ENCODE measurements at regions not wholly inside any gene's neighbourhood (a gene's known extent, or its start where the extent isn't known, plus 50 kb on each side); places are given as distances from the start of the nearest gene placed in this dataset.
"Not testable (repeated sequence)": the region's sequence is repeated elsewhere in the genome, so short reads cannot be mapped to it uniquely, and the experiment has no call there.

DNA sequence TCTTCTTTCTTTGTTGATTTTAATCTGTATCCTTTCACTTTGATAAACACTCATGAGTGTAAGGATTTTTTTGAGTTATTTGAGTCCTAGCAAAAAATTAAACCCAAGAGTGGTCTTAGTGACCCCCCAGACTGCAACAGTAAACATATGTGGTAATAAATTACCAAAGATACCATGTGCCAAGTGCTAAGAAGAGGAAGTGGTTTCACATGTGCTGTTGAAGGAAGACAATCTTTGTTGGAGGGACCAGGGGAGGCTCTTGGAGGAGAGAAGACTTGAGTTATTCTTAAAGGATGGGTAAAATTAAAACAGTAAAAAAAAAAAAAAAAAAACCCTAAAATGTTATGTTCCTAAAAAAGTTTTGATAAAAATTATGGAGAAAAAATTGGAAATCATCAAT is 150.2 kb downstream of the SEC23IP start:
- H3K9me3 Mint-ChIP-seq: peaks cover 2 to 6% of the 10 kb centered on the region in 2 experiments; a peak in 4 of 5 replicates
- H2BK120ac ChIP-seq (ENCODE audit: low read depth, low read length, poor library complexity, severe bottlenecking): no peak overlapping the region
- H3K4me1 ChIP-seq (ENCODE audit: insufficient read depth, low read length): peaks cover 3% of the 10 kb centered on the region
- H3K79me2 ChIP-seq (ENCODE audit: insufficient read depth, low read length): no peaks in the 10 kb centered on the region
- no peak overlapping the region for H3K9ac ChIP-seq (ENCODE audit: extremely low read depth, insufficient read length, low read length)
- no peak overlapping the region for H2AK5ac ChIP-seq (ENCODE audit: insufficient read length, low read length)
- no peaks in the 10 kb centered on the region for H3K27me3 Mint-ChIP-seq (ENCODE audit: low read depth)
- H3K27ac Mint-ChIP-seq: no peak overlapping the region
- no peak overlapping the region for H3K4me2 ChIP-seq (ENCODE audit: insufficient read depth, insufficient read length, low read length)
- H4K8ac ChIP-seq (replicated peaks; ENCODE audit: insufficient read length, low read depth, low read length): no peak overlapping the region
- H3K36me3 Mint-ChIP-seq (ENCODE audit: insufficient read depth in 1 of 3, low read depth in 3 of 3): no peaks in the 10 kb centered on the region
- no peak overlapping the region for H4K5ac ChIP-seq (ENCODE audit: insufficient read length, low read depth, low read length)
- H3K23me2 ChIP-seq (ENCODE audit: insufficient read length, low read depth, low read length, poor library complexity, severe bottlenecking): no peaks in the 10 kb centered on the region
- no peaks in the 10 kb centered on the region for H3K79me1 ChIP-seq (ENCODE audit: insufficient read depth, low read depth, low read length, poor library complexity, severe bottlenecking)
- H2BK5ac ChIP-seq (ENCODE audit: insufficient read length, low read length): no peak overlapping the region
- H4K91ac ChIP-seq (ENCODE audit: insufficient read length, low read depth, low read length): no peak overlapping the region
- H2BK15ac ChIP-seq (ENCODE audit: low read depth, low read length): no peak overlapping the region
- no peaks in the 10 kb centered on the region for H4K20me1 ChIP-seq (ENCODE audit: control insufficient read depth, insufficient read depth, insufficient read length)
- H3K56ac ChIP-seq (ENCODE audit: insufficient read length, low read depth, low read length): no peak overlapping the region
- H2BK12ac ChIP-seq (ENCODE audit: insufficient read length, low read depth, low read length): no peak overlapping the region
- no peaks in the 10 kb centered on the region for H3K27me3 ChIP-seq (ENCODE audit: insufficient read depth, low read length)
- no peak overlapping the region for H2AFZ ChIP-seq (ENCODE audit: low read length)
- H3K4me1 Mint-ChIP-seq: peaks cover 17 to 23% of the 10 kb centered on the region in 2 experiments
- H3K27ac ChIP-seq (ENCODE audit: insufficient read length, low read depth, low read length): no peak overlapping the region
- TF ChIP-seq, protein P1, sequence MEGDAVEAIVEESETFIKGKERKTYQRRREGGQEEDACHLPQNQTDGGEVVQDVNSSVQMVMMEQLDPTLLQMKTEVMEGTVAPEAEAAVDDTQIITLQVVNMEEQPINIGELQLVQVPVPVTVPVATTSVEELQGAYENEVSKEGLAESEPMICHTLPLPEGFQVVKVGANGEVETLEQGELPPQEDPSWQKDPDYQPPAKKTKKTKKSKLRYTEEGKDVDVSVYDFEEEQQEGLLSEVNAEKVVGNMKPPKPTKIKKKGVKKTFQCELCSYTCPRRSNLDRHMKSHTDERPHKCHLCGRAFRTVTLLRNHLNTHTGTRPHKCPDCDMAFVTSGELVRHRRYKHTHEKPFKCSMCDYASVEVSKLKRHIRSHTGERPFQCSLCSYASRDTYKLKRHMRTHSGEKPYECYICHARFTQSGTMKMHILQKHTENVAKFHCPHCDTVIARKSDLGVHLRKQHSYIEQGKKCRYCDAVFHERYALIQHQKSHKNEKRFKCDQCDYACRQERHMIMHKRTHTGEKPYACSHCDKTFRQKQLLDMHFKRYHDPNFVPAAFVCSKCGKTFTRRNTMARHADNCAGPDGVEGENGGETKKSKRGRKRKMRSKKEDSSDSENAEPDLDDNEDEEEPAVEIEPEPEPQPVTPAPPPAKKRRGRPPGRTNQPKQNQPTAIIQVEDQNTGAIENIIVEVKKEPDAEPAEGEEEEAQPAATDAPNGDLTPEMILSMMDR (conservative IDR thresholded peaks at IDR 0.05): no peak
- H3K4me3 Mint-ChIP-seq: no peak overlapping the region
- no peak overlapping the region for H3K18ac ChIP-seq (ENCODE audit: insufficient read length, low read depth, low read length)
- no peak for DNase-seq
- no peak overlapping the region for H3K23ac ChIP-seq (ENCODE audit: insufficient read length, low read depth, low read length)
- no peak overlapping the region for H3K14ac ChIP-seq (ENCODE audit: insufficient read depth, low read length)
- H3K4ac ChIP-seq (ENCODE audit: low read depth, low read length): no peak overlapping the region
- no peaks in the 10 kb centered on the region for H3K9me3 ChIP-seq (ENCODE audit: control insufficient read depth, low read depth, low read length)
- no peak overlapping the region for H2BK20ac ChIP-seq (ENCODE audit: low read depth, low read length, poor library complexity, severe bottlenecking)
- no peak overlapping the region for H3T11ph ChIP-seq (ENCODE audit: low read length)

- not testable (repeated sequence) for H2AFZ ChIP-seq (ENCODE audit: low read length); H3K56ac ChIP-seq (ENCODE audit: insufficient read length, low read depth, low read length); H4K5ac ChIP-seq (ENCODE audit: insufficient read length, low read depth, low read length); H2BK15ac ChIP-seq (ENCODE audit: low read depth, low read length); H3K4me1 ChIP-seq (ENCODE audit: insufficient read depth, low read length); H3K27me3 ChIP-seq (ENCODE audit: insufficient read depth, low read length); H2BK5ac ChIP-seq (ENCODE audit: insufficient read length, low read length); H2BK12ac ChIP-seq (ENCODE audit: insufficient read length, low read depth, low read length); H3K9ac ChIP-seq (ENCODE audit: extremely low read depth, insufficient read length, low read length); H3K14ac ChIP-seq (ENCODE audit: insufficient read depth, low read length); H4K8ac ChIP-seq (replicated peaks; ENCODE audit: insufficient read length, low read depth, low read length); H4K20me1 ChIP-seq (ENCODE audit: control insufficient read depth, insufficient read depth, insufficient read length); H3K23me2 ChIP-seq (ENCODE audit: insufficient read length, low read depth, low read length, poor library complexity, severe bottlenecking); H3K79me1 ChIP-seq (ENCODE audit: insufficient read depth, low read depth, low read length, poor library complexity, severe bottlenecking); H3K27me3 Mint-ChIP-seq (ENCODE audit: low read depth); H3K27ac ChIP-seq (ENCODE audit: insufficient read length, low read depth, low read length); H3T11ph ChIP-seq (ENCODE audit: low read length); H3K4me3 Mint-ChIP-seq; H3K18ac ChIP-seq (ENCODE audit: insufficient read length, low read depth, low read length); H2AK5ac ChIP-seq (ENCODE audit: insufficient read length, low read length); H3K4me2 ChIP-seq (ENCODE audit: insufficient read depth, insufficient read length, low read length); H3K79me2 ChIP-seq (ENCODE audit: insufficient read depth, low read length); DNase-seq; H2BK120ac ChIP-seq (ENCODE audit: low read depth, low read length, poor library complexity, severe bottlenecking); H4K91ac ChIP-seq (ENCODE audit: insufficient read length, low read depth, low read length); H2BK20ac ChIP-seq (ENCODE audit: low read depth, low read length, poor library complexity, severe bottlenecking); H3K9me3 Mint-ChIP-seq; H3K23ac ChIP-seq (ENCODE audit: insufficient read length, low read depth, low read length); H3K27ac Mint-ChIP-seq; H3K4ac ChIP-seq (ENCODE audit: low read depth, low read length); H3K9me3 ChIP-seq (ENCODE audit: control insufficient read depth, low read depth, low read length); H3K36me3 Mint-ChIP-seq (ENCODE audit: insufficient read depth in 1 of 3, low read depth in 3 of 3)
- WGBS (ENCODE audit: extremely low coverage, insufficient read length, low lambda C conversion rate): no CpG with 5 or more reads among the region's 7 CpGs
- peaks cover 16 to 22% of the 10 kb centered on the region in 2 experiments for H3K4me1 Mint-ChIP-seq
Measured at GRCh38 chr10:120047373-120047772, 154.8 kb downstream of the SEC23IP start.

All from H9 (cell line).